Thyroid gland (tissue), 4 donors: ENCODE measurements at regions not wholly inside any gene's neighbourhood (a gene's known extent, or its start where the extent isn't known, plus 50 kb on each side); places are given as distances from the start of the nearest gene placed in this dataset.

Experiments
- DNase-seq, 2 donors: peaks; one replicate each; pipeline ENCODE4 v3.0.0-alpha.2; 2019
- H3K27ac ChIP-seq, 3 donors: fragments of 200-600 bp; sonication (generic); 1 replicate in 2 of 3; 2 replicates in 1 of 3; pipeline ENCODE4 v1.5.1; 2016 to 2019; ENCODE audit warnings: mild to moderate bottlenecking in 1 of 3, moderate library complexity in 1 of 3
- H3K27me3 ChIP-seq: fragments of 200-600 bp; sonication (generic); one replicate; pipeline ENCODE4 v1.5.1; 2019
- H3K36me3 ChIP-seq, 2 donors: fragments of 200-600 bp; sonication (generic); one replicate each; pipeline ENCODE4 v1.5.1; 2016 to 2019
- H3K4me1 ChIP-seq, 2 donors: fragments of 200-600 bp; sonication (generic); one replicate each; pipeline ENCODE4 v1.5.1; 2017 to 2019
- H3K4me3 ChIP-seq, 3 donors: fragments of 200-600 bp; sonication (generic); replicated peaks in 1 of 3; 1 replicate in 2 of 3; 2 replicates in 1 of 3; pipeline ENCODE4 v1.5.1; 2016; ENCODE audit warnings: mild to moderate bottlenecking in 1 of 3
- H3K9me3 ChIP-seq: fragments of 200-600 bp; sonication (generic); one replicate; pipeline ENCODE4 v1.5.1; 2017
- POLR2A ChIP-seq, 2 donors: fragments of 450-650 bp; IDR thresholded peaks; one replicate each; pipeline ENCODE4 v1.6.1; 2017; ENCODE audit warnings: antibody characterized with exemption in 2 of 2, mild to moderate bottlenecking in 2 of 2, moderate library complexity in 1 of 2
- WGBS, 2 donors: methylation state at CpG; one replicate each; pipeline ENCODE4 v1.1.5; 2017; 5-methylcytosine and 5-hydroxymethylcytosine counted together
- intact Hi-C: fragments of 100-400 bp; cut with DNase I; formaldehyde crosslinking; loops from one replicate; pipeline ENCODE4 v1.15.1; 2023
- TF ChIP-seq, protein P1 (sequence below), 6 experiments: fragments of 200-600 bp in 3 of 6; fragments of 450-650 bp in 3 of 6; sonication (generic) in 3 of 6; IDR thresholded peaks; one replicate each; pipeline ENCODE4 v1.5.1; 2016 to 2019; ENCODE audit warnings: antibody characterized with exemption in 6 of 6, mild to moderate bottlenecking in 2 of 6, inconsistent platforms in 1 of 6, moderate library complexity in 1 of 6

DNA sequence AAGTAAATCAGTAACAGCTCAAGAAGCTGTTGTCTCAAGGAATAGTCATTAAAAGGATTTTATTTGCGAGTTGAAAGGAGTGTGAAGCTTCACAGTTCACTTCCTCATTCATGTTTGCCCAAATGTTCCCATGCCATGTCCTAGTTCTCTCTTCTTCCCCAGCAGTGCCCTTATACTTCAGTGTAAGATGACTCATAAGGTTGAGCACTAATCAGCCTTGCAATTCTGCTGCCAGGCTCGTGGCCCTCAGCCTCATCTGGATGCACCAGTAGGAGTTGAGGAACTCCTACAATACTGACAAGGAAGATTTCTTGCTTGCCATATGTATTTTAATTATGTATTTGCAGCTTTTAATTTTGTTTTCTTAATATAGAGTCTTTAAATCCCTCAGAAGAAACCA, 1980.4 kb downstream of the SUCLG1 start:
- H3K27me3 ChIP-seq = no peaks in the 10 kb centered on the region
- intact Hi-C loops = no loop called here
- H3K27ac ChIP-seq = no peak overlapping the region
- 79 to 88% methylated on average over 2 of the region's 2 CpGs for WGBS, 2 donors
- no peak for DNase-seq
- H3K4me3 ChIP-seq = no peak overlapping the region
- no peak for TF ChIP-seq POLR2A (IDR thresholded peaks at IDR 0.05)
- TF ChIP-seq, protein P1, sequence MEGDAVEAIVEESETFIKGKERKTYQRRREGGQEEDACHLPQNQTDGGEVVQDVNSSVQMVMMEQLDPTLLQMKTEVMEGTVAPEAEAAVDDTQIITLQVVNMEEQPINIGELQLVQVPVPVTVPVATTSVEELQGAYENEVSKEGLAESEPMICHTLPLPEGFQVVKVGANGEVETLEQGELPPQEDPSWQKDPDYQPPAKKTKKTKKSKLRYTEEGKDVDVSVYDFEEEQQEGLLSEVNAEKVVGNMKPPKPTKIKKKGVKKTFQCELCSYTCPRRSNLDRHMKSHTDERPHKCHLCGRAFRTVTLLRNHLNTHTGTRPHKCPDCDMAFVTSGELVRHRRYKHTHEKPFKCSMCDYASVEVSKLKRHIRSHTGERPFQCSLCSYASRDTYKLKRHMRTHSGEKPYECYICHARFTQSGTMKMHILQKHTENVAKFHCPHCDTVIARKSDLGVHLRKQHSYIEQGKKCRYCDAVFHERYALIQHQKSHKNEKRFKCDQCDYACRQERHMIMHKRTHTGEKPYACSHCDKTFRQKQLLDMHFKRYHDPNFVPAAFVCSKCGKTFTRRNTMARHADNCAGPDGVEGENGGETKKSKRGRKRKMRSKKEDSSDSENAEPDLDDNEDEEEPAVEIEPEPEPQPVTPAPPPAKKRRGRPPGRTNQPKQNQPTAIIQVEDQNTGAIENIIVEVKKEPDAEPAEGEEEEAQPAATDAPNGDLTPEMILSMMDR (IDR thresholded peaks at IDR 0.05) = no peak
- no peaks in the 10 kb centered on the region for H3K4me1 ChIP-seq
- no peaks in the 10 kb centered on the region for H3K36me3 ChIP-seq
- H3K9me3 ChIP-seq = no peaks in the 10 kb centered on the region

DNA sequence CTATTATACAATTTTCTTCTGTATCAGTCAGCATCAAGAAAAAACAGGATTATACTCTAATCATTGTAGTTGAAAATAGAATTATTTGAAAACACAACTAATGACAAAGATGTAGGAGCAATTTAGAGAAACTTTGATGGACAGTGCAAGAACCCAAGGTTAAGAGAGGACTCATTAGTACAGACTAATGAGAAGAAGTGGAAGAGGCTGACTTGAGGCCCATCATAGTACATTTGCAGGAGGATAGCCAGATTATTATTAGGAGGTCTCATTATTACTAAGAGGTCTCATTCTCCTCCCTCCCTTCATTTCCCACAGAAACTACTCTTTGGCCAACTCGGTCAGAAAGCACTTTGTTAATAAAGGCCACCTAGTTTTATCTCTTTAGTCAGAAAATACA, 1983.0 kb downstream of the SUCLG1 start:
- 81 to 90% methylated on average over 1 of the region's 1 CpG for WGBS, 2 donors
- no peaks in the 10 kb centered on the region for H3K4me1 ChIP-seq
- intact Hi-C loops = no loop called here
- H3K27ac ChIP-seq = no peak overlapping the region
- no peaks in the 10 kb centered on the region for H3K36me3 ChIP-seq
- no peak for DNase-seq
- H3K9me3 ChIP-seq = no peaks in the 10 kb centered on the region
- no peak for TF ChIP-seq POLR2A (IDR thresholded peaks at IDR 0.05)
- TF ChIP-seq, protein P1 (IDR thresholded peaks at IDR 0.05) = no peak
- H3K4me3 ChIP-seq = no peak overlapping the region
- H3K27me3 ChIP-seq = no peaks in the 10 kb centered on the region

- H3K9me3 ChIP-seq = no peaks in the 10 kb centered on the region
- H3K4me1 ChIP-seq = no peaks in the 10 kb centered on the region
- no peaks in the 10 kb centered on the region for H3K36me3 ChIP-seq
- intact Hi-C loops = no loop called here
- DNase-seq = no peak
- no peak overlapping the region for H3K27ac ChIP-seq
- H3K27me3 ChIP-seq = no peaks in the 10 kb centered on the region
- H3K4me3 ChIP-seq = no peak overlapping the region
- WGBS, 2 donors = 78 to 79% methylated on average over 2 of the region's 2 CpGs
- TF ChIP-seq, protein P1 (IDR thresholded peaks at IDR 0.05) = no peak
- TF ChIP-seq POLR2A (IDR thresholded peaks at IDR 0.05) = no peak
These were observed 2030.8 kb downstream of the SUCLG1 start for GRCh38 chr2:82428251-82428650.

DNA sequence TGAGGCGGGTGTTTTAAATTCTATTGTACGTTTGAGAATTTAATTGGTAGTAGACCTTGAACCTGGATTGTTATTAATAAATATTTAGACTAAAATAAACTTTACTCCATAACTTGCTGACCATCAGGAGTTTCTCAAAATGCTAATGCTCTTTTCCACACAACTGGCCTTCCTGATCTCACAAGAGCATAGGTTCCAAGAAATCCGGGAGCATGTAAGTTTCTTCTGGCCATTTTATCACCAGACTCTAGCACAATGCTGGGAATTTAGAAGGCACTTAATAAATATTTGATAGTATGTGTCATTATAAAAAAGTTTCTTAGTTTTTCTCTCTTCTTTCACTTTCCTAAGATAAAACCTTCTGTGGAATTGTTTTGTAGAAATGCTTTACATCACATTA, 2047.1 kb downstream of the SUCLG1 start:
- Histone ChIP-seq H3K4me1 (no peaks in the 10 kb centered on the region), H3K27me3 (no peaks in the 10 kb centered on the region), H3K9me3 (no peaks in the 10 kb centered on the region), H3K4me3 (no peak overlapping the region), H3K36me3 (no peaks in the 10 kb centered on the region), H3K27ac (no peak overlapping the region)
- intact Hi-C loops = no loop called here
- no peak for DNase-seq
- TF ChIP-seq, protein P1 (IDR thresholded peaks at IDR 0.05) = no peak
- TF ChIP-seq POLR2A (IDR thresholded peaks at IDR 0.05) = no peak
- 78 to 80% methylated on average over 3 of the region's 3 CpGs for WGBS, 2 donors

- Histone ChIP-seq H3K36me3 (no peaks in the 10 kb centered on the region), H3K4me1 (no peaks in the 10 kb centered on the region), H3K4me3 (no peak overlapping the region), H3K27me3 (no peaks in the 10 kb centered on the region), H3K9me3 (no peaks in the 10 kb centered on the region), H3K27ac (no peak overlapping the region)
- intact Hi-C loops = no loop called here
- no peak for TF ChIP-seq POLR2A (IDR thresholded peaks at IDR 0.05)
- WGBS, 2 donors = 64 to 67% methylated on average over 3 of the region's 3 CpGs
- no peak for DNase-seq
These were observed 2048.0 kb downstream of the SUCLG1 start for GRCh38 chr2:82411071-82411470.

- no peaks in the 10 kb centered on the region for H3K4me1 ChIP-seq
- no peaks in the 10 kb centered on the region for H3K9me3 ChIP-seq
- TF ChIP-seq, protein P1 (IDR thresholded peaks at IDR 0.05) = no peak
- TF ChIP-seq POLR2A (IDR thresholded peaks at IDR 0.05) = no peak
- H3K27me3 ChIP-seq = no peaks in the 10 kb centered on the region
- H3K36me3 ChIP-seq = no peaks in the 10 kb centered on the region
- intact Hi-C loops = no loop called here
- H3K4me3 ChIP-seq = no peak overlapping the region
- H3K27ac ChIP-seq = no peak overlapping the region
- no peak for DNase-seq
- WGBS, 2 donors = 80 to 81% methylated on average over 10 of the region's 10 CpGs
These were observed 2063.5 kb downstream of the SUCLG1 start for GRCh38 chr2:82395531-82395930.
